Anterior cingulate cortex (tissue), 58 donors: ENCODE measurements at regions not wholly inside any gene's neighbourhood (a gene's known extent, or its start where the extent isn't known, plus 50 kb on each side); places are given as distances from the start of the nearest gene placed in this dataset.
"Not testable (repeated sequence)": the region's sequence is repeated elsewhere in the genome, so short reads cannot be mapped to it uniquely, and the experiment has no call there.

Experiments
- DNase-seq, 58 donors: peaks; one replicate each; lab custom pipeline; 2025; lab: John Stamatoyannopoulos, UW

DNA sequence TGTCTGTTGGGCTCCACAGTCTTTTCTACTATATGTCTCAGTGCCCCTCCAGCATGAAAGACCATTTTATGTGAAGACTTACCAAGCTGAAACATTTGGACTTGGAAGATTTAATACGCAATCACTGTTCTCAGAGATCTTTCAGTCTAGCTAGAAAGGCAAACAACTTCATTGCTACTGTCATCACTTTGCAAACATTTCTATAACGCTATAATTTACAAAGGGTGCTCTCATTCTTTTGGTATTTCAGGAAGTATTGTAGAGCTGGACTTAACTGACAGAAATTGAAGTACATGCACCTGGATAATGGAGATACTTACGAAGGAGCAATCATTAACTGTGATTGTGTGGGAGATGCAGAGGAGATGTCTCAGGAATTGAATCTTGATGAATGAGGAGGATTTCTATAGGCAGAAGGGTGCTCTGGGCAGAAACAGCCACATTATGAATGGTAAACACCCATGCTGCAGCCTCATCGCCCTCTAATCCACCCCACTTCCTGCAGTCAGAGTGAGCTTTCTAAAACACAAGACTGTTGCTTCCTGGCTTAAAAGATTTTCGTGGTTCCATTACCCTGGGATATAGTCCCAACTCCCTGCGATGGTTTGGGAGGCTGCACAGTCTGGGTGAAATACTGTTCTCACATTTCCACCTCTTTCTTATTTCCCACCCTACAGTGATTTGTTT lies 75.1 kb upstream of the GNG12 start:
- DNase-seq: no peak

DNA sequence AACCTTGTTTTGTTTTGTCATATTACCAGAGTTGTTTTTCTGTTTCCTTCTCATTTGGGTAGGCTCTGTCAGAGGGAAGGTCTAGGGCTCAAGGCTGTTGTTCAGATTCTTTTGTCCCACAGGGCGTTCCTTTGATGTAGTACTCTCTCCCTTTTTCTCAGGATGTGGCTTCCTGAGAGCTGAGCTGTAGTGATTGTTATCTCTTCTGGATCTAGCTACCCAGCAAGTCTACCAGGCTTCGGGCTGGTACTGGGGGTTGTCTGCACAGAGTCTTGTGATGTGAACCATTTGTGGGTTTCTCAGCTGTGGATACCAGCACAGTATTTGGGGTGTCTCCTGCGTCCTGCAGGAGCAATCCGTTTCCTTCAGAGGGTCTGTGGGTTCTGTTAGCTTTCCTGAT lies 74.2 kb upstream of the GNG12 start:
- not testable (repeated sequence) for DNase-seq

DNA sequence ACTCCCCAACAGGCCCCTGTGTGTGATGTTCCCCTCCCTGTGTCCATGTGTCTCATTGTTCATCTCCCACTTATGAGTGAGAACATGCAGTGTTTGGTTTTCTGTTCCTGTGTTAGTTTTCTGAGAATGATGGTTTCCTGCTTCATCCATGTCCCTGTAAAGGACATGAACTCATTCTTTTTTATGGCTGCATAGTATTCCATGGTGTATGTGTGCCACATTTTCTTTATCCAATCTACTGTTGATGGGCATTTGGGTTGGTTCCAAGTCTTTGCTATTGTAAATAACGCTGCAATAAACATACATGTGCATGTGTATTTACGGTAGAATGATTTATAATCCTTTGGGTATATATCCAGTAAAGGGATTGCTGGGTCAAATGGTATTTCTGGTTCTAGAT lies 72.7 kb upstream of the GNG12 start:
- DNase-seq: not testable (repeated sequence)

DNA sequence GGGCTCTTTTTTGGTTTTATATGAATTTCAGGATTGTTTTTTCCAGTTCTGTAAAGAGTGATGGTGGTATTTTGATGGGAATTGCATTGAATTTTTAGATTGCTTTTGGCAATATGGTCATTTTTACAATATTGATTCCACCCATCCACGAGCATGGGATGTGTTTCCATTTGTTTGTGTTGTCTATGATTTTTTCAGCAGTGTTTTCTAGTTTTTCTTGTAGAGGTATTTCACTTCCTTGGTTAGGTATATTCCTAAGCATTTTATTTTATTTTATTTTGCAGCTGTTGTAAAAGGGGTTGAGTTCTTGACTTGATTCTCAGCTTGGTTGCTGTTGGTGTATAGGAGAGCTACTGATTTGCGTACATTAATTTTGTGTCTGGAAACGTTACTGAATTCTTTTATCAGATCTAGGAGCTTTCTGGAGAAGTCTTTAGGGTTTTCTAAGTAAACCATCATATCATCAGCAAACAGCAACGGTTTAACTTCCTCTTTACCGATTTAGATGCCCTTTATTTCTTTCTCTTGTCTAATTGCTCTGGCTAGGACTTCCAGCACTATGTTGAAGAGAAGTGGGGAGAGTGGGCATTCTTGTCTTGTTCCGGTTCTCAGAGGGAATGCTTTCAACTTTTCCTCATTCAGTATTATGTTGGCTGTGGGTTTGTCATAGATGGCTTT lies 69.4 kb upstream of the GNG12 start:
- not testable (repeated sequence) for DNase-seq

- no peak for DNase-seq
Observed at GRCh38 chr1:67898033-67898726, 64.9 kb upstream of the GNG12 start.

DNA sequence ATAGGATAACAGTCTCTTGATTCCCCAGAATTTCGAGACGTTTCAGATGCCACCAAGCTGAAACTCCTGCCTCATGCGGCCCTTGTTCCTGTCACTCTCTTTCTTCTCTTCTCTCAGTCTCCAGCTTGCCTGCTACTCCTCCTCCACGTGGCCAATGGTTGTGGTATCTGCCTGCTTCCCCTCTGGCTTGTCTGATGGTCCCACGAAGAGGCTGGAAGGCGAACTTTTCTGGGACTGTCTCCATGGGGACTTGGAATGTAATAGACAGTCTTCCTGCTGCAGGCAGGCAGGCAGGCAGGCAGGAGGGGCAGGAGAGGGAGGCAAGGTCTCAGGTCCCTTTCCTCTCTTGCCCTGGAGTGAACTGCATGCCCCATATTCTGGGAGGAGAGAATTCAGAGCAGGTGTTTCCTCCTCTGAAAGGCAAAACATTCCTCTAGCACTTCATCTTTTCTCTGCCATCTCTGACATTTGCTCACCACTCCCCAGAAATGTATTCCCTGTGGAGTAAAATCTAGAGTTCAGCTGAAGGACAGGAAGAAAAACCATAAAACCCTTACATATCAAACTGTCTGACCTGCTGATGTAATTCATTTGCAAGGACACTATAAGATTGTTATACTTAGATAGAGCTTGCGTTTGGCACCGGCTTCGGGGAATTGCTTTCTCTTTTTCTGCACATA lies 64.1 kb upstream of the GNG12 start:
- DNase-seq: no peak

GRCh38 chr1:67896826-67897225 lies 63.6 kb upstream of the GNG12 start:
- no peak for DNase-seq

DNA sequence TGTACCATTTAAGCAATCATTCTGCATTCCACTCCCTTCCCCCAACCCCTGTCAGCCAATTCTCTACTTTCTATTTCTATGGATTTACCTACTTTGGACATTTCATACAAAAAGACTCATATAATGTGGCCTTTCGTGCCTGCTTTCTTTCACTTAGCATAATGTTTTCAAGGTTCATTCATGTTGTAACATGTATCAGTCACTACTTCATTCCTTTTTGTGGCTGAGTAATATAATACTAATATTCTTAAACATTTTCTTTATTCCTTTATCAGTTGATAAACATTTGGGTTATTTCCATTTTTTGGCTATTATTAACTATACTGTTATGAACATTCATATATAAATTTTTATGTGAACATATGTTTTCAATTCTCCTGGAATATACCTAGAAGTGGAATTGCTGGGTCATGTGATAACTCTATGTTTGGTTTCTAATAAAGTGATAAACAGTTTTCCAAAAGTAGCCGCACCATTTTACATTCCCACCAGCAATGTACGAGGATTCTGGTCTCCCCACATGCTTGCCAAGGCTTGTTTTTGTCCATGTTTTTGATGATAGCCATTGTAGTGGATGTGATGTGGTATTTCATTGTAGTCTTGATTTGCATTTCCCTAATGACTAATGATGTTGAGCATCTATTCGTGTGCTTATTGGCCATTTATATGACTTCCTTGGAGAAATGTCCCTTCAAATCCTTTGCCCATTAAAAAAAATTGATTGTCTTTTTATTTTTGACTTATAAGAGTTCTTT lies 61.9 kb upstream of the GNG12 start:
- DNase-seq: no peak

GRCh38 chr1:67893126-67893495 lies 59.8 kb upstream of the GNG12 start:
- DNase-seq: no peak

DNA sequence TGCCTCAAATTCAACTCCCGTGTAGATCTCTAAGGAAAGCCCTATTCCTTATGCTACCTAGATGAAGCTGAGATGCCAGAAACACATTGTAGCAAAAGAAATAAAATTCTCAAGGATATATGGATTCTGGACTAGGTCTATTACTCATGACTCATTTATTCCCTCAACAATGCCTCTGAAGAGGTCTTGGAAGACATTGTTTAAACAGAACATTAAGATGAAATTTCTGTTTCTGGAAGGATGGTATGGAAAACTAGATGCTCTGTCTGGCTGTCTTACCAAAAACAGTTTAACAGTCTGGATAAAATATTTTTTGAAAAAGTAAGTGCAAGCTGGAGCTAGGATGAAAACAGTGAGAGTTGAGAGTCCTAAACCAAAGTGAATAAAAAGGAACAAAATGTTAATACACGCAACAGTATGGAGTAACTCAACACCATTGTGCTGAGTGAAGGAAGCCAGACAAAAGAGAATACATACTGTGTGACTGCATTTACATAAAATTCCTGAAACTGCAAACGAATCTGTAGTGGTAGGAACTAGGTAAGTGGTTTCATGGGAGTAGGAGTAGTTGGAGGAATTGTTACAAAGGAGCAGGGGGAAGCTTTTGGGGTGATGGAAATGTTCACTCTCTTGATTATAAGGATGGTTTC lies 59.3 kb upstream of the GNG12 start:
- DNase-seq: no peak

DNA sequence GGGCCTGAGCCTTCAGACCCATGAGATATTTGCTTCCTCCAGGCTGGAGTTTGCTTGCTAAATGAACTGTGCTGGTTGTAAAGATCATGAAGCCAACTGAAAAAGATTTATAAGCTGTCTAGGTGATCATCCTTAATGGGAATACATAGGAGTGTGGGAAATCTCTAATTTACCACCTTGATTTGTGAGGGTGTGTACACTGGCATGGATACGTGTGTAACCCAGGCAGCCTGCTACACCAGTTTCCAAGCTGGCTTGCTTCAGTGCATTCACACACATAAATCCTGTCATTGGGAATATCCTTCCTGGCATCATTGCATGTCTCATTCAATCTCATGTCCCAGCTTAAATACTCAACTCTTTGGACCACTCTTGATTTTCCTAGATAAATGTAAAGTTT lies 57.6 kb upstream of the GNG12 start:
- DNase-seq: no peak

- DNase-seq: no peak
Observed at GRCh38 chr1:67889953-67890567, 56.8 kb upstream of the GNG12 start.

- no peak for DNase-seq
Observed at GRCh38 chr1:67889466-67889865, 56.2 kb upstream of the GNG12 start.

DNA sequence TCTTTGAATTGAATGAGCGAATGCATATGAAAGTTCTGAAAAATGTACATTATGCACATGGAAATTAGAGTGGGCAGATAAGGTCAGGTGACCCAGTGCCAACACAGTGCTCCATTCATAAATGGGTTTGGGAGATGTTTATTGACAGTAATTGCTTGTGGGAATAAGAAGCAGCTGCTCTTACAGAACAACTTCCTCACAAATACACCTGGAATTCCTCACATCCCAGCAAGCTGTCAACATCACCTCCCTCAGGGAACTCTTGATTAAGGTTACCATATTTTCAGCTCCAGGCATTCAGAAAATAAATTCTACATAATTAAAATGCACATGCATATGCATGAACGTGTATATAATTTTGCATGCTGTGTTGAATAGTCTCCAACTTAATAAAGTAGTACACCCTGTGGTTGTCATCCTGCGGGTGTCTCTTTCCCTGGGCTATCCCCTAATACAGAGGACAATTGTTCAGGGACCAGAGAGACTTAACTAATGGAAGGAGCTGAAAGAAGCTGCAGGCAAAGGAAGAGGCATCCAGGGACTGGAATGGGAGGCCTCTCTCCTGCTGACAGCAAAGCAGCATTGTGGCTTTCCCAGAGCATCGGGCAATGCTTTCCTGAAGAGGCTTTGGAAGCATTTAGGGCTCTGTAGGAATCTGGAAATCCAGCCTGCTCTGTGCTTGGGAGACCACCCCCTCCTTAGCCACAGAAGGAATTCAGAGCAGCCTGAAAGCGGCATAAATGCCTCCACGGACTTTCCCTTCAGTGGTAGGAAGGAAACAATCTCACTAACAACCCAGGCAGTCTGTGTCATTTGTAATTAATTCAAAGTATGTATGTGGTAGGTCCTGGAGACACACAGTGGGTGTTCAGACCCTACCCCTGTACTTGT lies 55.2 kb upstream of the GNG12 start:
- DNase-seq: no peak

DNA sequence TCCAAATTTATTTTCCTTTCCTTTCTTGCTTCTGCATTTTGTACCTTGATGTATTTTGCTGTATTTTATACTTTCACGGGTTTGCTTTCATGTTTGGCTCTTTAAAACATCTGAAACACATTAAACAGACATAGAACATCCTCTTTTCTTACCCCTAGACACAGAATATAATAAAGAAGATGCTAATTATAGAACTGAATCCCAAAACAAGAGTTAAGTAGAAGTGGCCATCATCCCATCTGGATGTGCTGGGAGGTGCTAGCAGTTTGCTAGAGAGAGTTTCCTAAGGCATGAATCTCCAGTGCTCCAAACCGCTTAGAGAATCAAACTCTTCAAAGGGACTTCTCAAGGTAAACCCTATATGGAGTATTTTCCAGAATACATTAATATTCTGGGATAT lies 53.9 kb upstream of the GNG12 start:
- DNase-seq: no peak

GRCh38 chr1:67886076-67886475 lies 52.8 kb upstream of the GNG12 start:
- DNase-seq: no peak

GRCh38 chr1:67883069-67883468 lies 49.8 kb upstream of the GNG12 start:
- DNase-seq: no peak
